NCI-H510A treated with DMSO at 0.1 percent for 48 hours (cell line): ENCODE measurements at regions not wholly inside any gene's neighbourhood (a gene's known extent, or its start where the extent isn't known, plus 50 kb on each side); places are given as distances from the start of the nearest gene placed in this dataset.

Experiments used
- DNase-seq: peaks from one replicate; lab custom pipeline; 2025; lab: John Stamatoyannopoulos, UW

GRCh38 chr10:78860260-78860914 lies 208.4 kb upstream of the ZMIZ1 start:
- no peak for DNase-seq

DNA sequence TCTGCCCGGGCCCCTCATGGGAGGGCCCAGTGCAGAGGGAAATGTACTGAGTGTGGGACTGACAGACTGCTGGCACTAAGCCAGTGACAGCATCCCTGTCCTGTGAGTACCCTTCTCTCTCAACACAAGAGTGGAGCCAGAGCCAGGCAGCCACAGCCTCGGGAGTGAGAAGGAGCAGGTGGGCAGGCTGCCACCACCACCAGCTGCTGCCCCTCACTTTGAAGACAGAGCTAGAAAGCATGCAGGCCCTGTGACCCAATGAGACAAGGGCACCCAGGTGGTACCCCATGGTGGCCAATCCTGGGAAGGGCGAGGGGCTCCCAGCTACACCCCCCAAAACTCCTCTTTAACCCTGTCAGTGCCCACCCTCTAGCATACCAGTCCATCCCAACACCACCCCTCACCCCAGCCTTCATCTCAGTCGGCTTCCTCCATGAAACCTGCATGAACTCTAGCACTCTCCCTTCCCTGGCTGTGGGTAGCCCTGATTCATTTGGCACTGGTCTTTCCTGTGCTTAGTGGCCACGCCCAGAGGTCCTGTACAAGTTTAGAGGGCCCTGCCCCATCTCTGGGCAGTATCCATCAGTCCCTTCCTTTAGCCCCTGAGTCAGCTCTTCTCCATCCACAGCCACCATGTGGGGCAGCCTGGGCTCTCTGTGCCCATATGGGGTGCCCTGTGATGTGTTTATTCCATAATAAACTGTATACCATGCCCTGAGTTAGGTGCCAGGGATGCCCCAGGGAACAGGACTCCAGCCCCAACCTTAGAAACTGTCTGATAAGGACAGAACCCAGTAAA lies 207.0 kb upstream of the ZMIZ1 start:
- DNase-seq = peak; percentile 27

GRCh38 chr10:78862328-78862640 lies 206.5 kb upstream of the ZMIZ1 start:
- DNase-seq = no peak

- DNase-seq = no peak
Observed at GRCh38 chr10:78863140-78863905, 205.4 kb upstream of the ZMIZ1 start.

GRCh38 chr10:78863906-78864239 lies 204.9 kb upstream of the ZMIZ1 start:
- DNase-seq = no peak

- no peak for DNase-seq
Observed at GRCh38 chr10:78864761-78865537, 203.8 kb upstream of the ZMIZ1 start.

DNA sequence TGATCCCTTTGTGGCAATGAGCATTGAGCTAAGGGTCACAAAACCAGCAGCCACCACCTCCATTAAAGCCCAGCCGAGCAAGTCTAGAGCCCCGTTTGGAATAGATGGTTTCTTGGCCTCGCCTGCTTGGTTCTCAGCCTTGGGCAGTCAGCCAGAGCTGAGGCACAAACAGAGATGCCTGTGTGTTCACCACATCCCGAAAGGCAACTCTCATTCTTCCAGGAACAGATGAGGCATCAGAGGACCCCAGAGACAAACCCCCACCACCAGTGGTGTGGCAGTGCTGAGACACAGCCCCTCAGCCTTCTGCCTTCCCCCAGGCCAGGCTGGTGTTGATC lies 203.3 kb upstream of the ZMIZ1 start:
- DNase-seq = no peak

DNA sequence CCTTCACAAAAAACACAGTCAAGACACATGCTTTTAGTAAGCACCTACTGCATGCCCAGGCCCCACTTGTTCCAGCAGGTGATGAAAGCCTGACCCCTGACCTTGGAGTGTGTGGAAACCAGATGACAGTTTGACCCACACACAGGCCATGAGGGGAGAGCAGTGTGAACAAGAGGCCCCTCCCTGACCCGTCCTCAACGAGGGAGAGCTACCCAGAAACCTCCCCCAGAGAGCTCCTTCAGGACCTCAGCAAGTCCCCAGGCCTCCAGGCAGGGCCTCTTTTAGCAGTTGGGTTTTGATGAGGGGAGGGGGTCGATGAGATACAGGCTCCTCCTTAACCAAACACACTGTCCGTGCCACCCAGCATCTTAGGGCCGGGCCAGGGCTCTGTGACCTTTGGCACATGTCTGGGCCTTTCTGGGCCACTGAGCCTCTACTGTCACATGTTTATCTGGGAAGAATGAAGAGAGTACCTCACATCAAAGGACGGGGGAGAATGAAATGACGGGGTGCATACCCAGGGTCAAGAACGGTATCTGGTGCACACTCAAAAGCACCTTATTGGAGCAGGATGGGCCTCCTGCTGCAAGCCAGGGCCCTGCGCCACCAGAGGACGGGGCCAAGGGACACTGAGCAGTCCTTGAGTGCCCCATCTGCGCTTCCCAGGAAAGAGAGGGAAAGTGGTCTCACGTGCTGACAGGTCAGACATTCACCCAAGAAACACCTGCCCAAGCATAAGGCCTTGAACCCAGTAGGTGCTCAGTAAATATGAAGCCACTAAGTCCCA lies 202.6 kb upstream of the ZMIZ1 start:
- DNase-seq = no peak

DNA sequence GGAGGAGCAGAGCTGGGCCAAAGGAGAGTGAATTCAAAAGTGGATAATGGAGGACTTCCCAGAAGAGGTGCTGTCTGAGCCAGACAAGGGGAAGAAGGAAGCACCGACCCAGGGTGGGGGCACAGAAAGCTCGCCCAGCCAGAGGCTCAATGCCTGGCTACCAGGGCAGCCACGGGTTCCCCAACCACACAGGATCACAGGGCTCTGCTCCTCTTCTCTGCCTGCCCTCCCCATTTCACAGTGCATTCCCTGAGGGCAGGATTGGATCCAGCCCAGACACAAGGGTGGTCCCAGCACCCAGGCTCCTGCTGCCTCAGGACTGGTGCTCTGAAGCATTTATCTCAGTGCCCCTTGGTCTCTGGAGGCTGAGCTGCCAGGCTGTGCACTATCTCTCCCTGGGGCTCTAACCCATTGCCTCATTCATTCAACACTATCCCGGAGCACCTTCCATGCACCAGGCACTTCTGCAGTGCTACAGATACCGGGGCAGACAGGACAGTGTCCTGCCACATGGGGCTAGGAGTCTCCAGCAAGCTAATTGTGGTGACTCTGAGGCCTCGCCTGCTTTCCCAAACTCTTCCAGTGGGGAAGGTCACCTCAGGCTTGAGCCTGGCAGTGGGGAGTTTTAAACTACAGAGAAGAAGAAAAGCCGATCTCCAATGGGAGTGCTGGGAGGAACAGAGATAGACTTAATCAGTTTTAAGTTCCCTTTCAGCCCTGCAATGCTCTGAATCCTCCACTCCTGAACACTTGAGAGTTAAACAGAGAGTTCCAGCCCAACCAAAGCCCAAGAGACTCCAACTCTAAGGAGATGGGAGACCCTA lies 201.8 kb upstream of the ZMIZ1 start:
- no peak for DNase-seq

- no peak for DNase-seq
Observed at GRCh38 chr10:78867555-78867939, 201.2 kb upstream of the ZMIZ1 start.

DNA sequence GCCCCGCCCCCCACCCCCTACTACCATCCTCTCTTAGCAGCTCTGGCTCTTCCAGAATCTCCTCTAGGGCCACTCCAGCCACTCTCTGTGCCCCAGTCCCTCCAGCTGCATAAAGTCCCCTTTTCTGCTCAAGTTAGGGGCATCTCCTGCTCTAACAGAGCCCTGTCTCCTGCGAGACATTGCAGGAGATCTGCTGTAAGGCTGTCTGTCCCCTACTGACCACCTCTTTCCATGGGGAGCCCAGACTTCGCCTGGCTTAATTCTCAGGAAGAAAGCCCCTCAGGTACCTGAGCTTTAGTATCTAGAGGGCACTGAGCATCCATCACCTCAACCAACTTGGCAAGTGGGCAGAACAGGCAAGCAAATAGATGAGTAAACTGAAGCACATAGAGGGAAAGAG lies 200.7 kb upstream of the ZMIZ1 start:
- DNase-seq = no peak

GRCh38 chr10:78868456-78868855 lies 200.3 kb upstream of the ZMIZ1 start:
- no peak for DNase-seq

DNA sequence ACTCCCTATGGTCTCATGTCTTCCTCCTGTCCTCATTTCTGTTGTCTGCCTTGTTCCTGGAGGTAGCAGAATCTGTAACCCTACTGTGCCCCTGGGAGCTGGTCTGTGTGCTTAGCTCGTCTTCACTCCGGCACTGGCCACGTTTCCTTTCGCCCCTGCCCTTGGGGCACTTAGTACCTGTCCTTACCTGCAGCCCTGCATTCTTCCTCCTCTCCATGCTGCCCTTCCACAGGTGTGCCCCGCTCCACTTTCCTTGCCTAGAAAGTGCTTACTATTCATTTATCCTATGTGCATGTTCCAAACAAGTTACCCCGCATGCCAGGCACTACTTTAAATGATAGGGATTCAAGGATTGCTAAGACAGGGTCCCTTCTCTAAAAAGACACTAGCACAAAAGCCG lies 199.9 kb upstream of the ZMIZ1 start:
- no peak for DNase-seq

GRCh38 chr10:78869508-78870454 lies 199.0 kb upstream of the ZMIZ1 start:
- DNase-seq = no peak

- DNase-seq = no peak
Observed at GRCh38 chr10:78870458-78870857, 198.3 kb upstream of the ZMIZ1 start.

GRCh38 chr10:78871796-78872195 lies 197.0 kb upstream of the ZMIZ1 start:
- DNase-seq = no peak

DNA sequence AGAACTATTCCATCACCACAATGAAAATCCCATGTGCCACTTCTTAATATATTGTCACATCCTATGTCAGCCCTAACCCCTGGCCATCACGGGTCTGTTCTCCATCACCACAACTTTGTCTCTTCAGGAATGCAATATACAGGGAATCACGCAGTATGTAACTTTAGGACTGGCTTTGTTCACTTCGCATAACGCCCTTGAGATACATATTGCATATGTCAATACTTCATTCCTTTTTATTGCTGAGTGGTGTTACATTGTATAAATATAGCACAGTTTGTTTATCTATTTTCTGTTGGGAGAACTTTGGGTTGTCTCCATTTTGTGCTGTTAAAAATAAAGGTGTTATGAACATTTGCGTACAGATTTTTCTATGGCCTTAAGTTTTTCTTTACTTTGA lies 195.4 kb upstream of the ZMIZ1 start:
- DNase-seq = no peak

GRCh38 chr10:78875331-78875877 lies 193.4 kb upstream of the ZMIZ1 start:
- no peak for DNase-seq

DNA sequence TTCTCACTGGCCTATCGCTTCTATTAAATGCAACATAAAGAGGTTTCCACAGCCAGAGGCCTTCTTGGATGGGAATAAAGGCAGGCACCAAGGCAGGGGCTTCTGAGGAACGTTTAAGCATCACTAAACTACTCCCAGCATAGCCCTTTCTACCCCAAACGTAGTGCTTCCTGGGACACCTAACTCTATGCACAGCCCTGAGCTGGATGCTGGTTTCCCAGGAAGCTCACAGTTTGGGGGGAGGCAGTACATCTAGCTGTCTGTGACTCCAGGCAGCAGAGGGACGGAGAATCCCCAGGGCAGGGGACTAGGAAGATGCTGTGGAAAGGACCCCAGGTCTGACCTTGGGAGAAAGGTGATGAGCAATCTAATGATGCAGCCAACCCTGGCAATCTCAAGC lies 192.8 kb upstream of the ZMIZ1 start:
- DNase-seq = no peak

- no peak for DNase-seq
Observed at GRCh38 chr10:78876449-78876848, 192.3 kb upstream of the ZMIZ1 start.
